SK-N-MC (cell line): ENCODE measurements at regions not wholly inside any gene's neighbourhood (a gene's known extent, or its start where the extent isn't known, plus 50 kb on each side); places are given as distances from the start of the nearest gene placed in this dataset.

Experiments
- DNase-seq: peaks from one replicate; pipeline ENCODE4 v3.0.0-alpha.2; 2011; ENCODE audit warnings: low read depth, low spot score
- H3K27ac ChIP-seq: fragments of 200-600 bp; sonication (generic); 2 replicates; pipeline ENCODE4 v1.5.1; 2016; ENCODE audit warnings: mixed run types
- H3K36me3 ChIP-seq: fragments of 200-600 bp; sonication (generic); 2 replicates; pipeline ENCODE4 v1.6.1; 2017; ENCODE audit warnings: antibody characterized with exemption, low read length, mixed read lengths; ENCODE audit not compliant: insufficient read depth
- H3K4me3 ChIP-seq: fragments of 200-600 bp; sonication (generic); 2 replicates; pipeline ENCODE4 v1.5.1; 2016
- H3K9ac ChIP-seq: fragments of 200-600 bp; sonication (generic); 2 replicates; pipeline ENCODE4 v1.8.0; 2017; ENCODE audit warnings: mixed run types, mixed read lengths; ENCODE audit not compliant: insufficient read length
- H3K9me3 ChIP-seq: fragments of 200-600 bp; sonication (generic); 2 replicates; pipeline ENCODE4 v1.6.1; 2017; ENCODE audit warnings: low read depth, mild to moderate bottlenecking, antibody characterized with exemption, low read length, moderate library complexity, mixed read lengths
- EZH2 ChIP-seq: fragments of 200-600 bp; sonication (generic); IDR thresholded peaks from one replicate; pipeline ENCODE4 v1.6.1; 2017; ENCODE audit warnings: antibody characterized with exemption
- FOXP2 ChIP-seq: optimal IDR thresholded peaks from 2 replicates; pipeline ENCODE3; 2011; ENCODE audit warnings: mild to moderate bottlenecking, moderate library complexity; ENCODE audit not compliant: insufficient read depth; ENCODE audit errors: extremely low read length, control extremely low read depth
- POLR2AphosphoS5 ChIP-seq: IDR thresholded peaks from 2 replicates; pipeline ENCODE4 v1.6.1; 2012; ENCODE audit warnings: mild to moderate bottlenecking, low read depth, low read length, borderline replicate concordance

GRCh38 chr6:44762496-44762895, 375.0 kb downstream of the CDC5L start:
- Histone ChIP-seq H3K27ac (no peak overlapping the region), H3K36me3 (no peaks in the 10 kb centered on the region), H3K9ac (no peak overlapping the region), H3K4me3 (no peak overlapping the region), H3K9me3 (no peaks in the 10 kb centered on the region)
- TF ChIP-seq POLR2AphosphoS5 (no peak), EZH2 (no peak), FOXP2 (no peak)
- DNase-seq = no peak

GRCh38 chr6:44771647-44772415, 384.3 kb downstream of the CDC5L start:
- Histone ChIP-seq H3K9me3 (no peaks in the 10 kb centered on the region), H3K4me3 (no peak overlapping the region), H3K9ac (no peak overlapping the region), H3K36me3 (no peaks in the 10 kb centered on the region), H3K27ac (no peak overlapping the region)
- no peak for TF ChIP-seq EZH2
- no peak for TF ChIP-seq FOXP2
- TF ChIP-seq POLR2AphosphoS5 = no peak
- DNase-seq = no peak

GRCh38 chr6:44772838-44773237, 385.3 kb downstream of the CDC5L start:
- Histone ChIP-seq H3K4me3 (no peak overlapping the region), H3K9me3 (no peaks in the 10 kb centered on the region), H3K27ac (no peak overlapping the region), H3K9ac (no peak overlapping the region), H3K36me3 (no peaks in the 10 kb centered on the region)
- DNase-seq = no peak
- TF ChIP-seq POLR2AphosphoS5 = no peak
- TF ChIP-seq EZH2 = no peak
- no peak for TF ChIP-seq FOXP2

- Histone ChIP-seq H3K9ac (no peak overlapping the region), H3K4me3 (no peak overlapping the region), H3K36me3 (no peaks in the 10 kb centered on the region), H3K27ac (no peak overlapping the region), H3K9me3 (no peaks in the 10 kb centered on the region)
- DNase-seq = no peak
- TF ChIP-seq FOXP2 = no peak
- TF ChIP-seq EZH2 = no peak
- TF ChIP-seq POLR2AphosphoS5 = no peak
These were observed 387.6 kb downstream of the CDC5L start for GRCh38 chr6:44775121-44775520.

- DNase-seq = no peak
- no peaks in the 10 kb centered on the region for H3K36me3 ChIP-seq
- no peak for TF ChIP-seq POLR2AphosphoS5
- TF ChIP-seq FOXP2 = no peak
- TF ChIP-seq EZH2 = no peak
- no peak overlapping the region for H3K9ac ChIP-seq
- H3K27ac ChIP-seq = no peak overlapping the region
- H3K4me3 ChIP-seq = no peak overlapping the region
- H3K9me3 ChIP-seq = no peaks in the 10 kb centered on the region
These were observed 388.8 kb downstream of the CDC5L start for GRCh38 chr6:44776344-44776743.

- DNase-seq = no peak
- Histone ChIP-seq H3K27ac (no peak overlapping the region), H3K9ac (no peak overlapping the region), H3K9me3 (no peaks in the 10 kb centered on the region), H3K36me3 (no peaks in the 10 kb centered on the region), H3K4me3 (no peak overlapping the region)
- TF ChIP-seq FOXP2 (no peak), EZH2 (no peak), POLR2AphosphoS5 (no peak)
These were observed 391.0 kb downstream of the CDC5L start for GRCh38 chr6:44778513-44778912.
